DOHH2 (cell line): ENCODE measurements at regions not wholly inside any gene's neighbourhood (a gene's known extent, or its start where the extent isn't known, plus 50 kb on each side); places are given as distances from the start of the nearest gene placed in this dataset.

Experiments
- H3F3A ChIP-seq: fragments of 200-600 bp; sonication (generic), shearing (Covaris generic); 2 replicates; pipeline ENCODE4 v1.6.0; 2016; ENCODE audit warnings: antibody characterized with exemption, mild to moderate bottlenecking; ENCODE audit not compliant: control insufficient read depth, insufficient read depth
- H3K27ac ChIP-seq: fragments of 200-600 bp; sonication (generic); 2 replicates; pipeline ENCODE4 v1.5.1; 2014; ENCODE audit warnings: low read depth, mild to moderate bottlenecking, low read length, moderate library complexity
- H3K27me3 ChIP-seq: fragments of 200-600 bp; sonication (generic); 2 replicates; pipeline ENCODE4 v1.6.1; 2014; ENCODE audit warnings: mild to moderate bottlenecking, low read length, mixed read lengths; ENCODE audit not compliant: control insufficient read depth
- H3K36me3 ChIP-seq: fragments of 200-600 bp; sonication (generic); 2 replicates; pipeline ENCODE4 v1.6.1; 2014; ENCODE audit warnings: mild to moderate bottlenecking, low read length, moderate library complexity, mixed read lengths; ENCODE audit not compliant: control insufficient read depth
- H3K4me1 ChIP-seq: fragments of 200-600 bp; sonication (generic); 2 replicates; pipeline ENCODE4 v1.6.1; 2014; ENCODE audit warnings: mild to moderate bottlenecking, low read length, mixed read lengths; ENCODE audit not compliant: control insufficient read depth
- H3K4me2 ChIP-seq: fragments of 200-600 bp; sonication (generic); 2 replicates; pipeline ENCODE4 v1.6.0; 2014; ENCODE audit warnings: mild to moderate bottlenecking, low read length, moderate library complexity
- H3K4me3 ChIP-seq: fragments of 200-600 bp; sonication (generic); 2 replicates; pipeline ENCODE4 v1.5.1; 2014; ENCODE audit warnings: mild to moderate bottlenecking, low read length, mixed read lengths
- H3K79me2 ChIP-seq: fragments of 200-600 bp; sonication (generic); 2 replicates; pipeline ENCODE4 v1.6.1; 2014; ENCODE audit warnings: mild to moderate bottlenecking, low read length, mixed read lengths; ENCODE audit not compliant: control insufficient read depth
- H3K9me2 ChIP-seq: fragments of 200-600 bp; sonication (generic); replicated peaks from 2 replicates; pipeline ENCODE4 v1.6.1; 2014; ENCODE audit warnings: mild to moderate bottlenecking, low read length, mixed read lengths; ENCODE audit not compliant: control insufficient read depth
- H3K9me3 ChIP-seq: fragments of 200-600 bp; sonication (generic); 2 replicates; pipeline ENCODE4 v1.6.1; 2014; ENCODE audit warnings: antibody characterized with exemption, low read length, mixed read lengths; ENCODE audit not compliant: control insufficient read depth, insufficient read depth
- H4K20me1 ChIP-seq: fragments of 200-600 bp; sonication (generic); 2 replicates; pipeline ENCODE4 v1.6.0; 2014; ENCODE audit warnings: low read depth, mild to moderate bottlenecking, antibody characterized with exemption, low read length, moderate library complexity; ENCODE audit not compliant: control insufficient read depth, insufficient read depth
- CTCF ChIP-seq: fragments of 200-600 bp; sonication (generic); IDR thresholded peaks from one replicate; pipeline ENCODE4 v1.5.1; 2014; ENCODE audit warnings: antibody characterized with exemption, mild to moderate bottlenecking, low read depth, low read length; ENCODE audit not compliant: poor library complexity, severe bottlenecking
- EZH2phosphoT487 ChIP-seq: fragments of 200-600 bp; sonication (generic); IDR thresholded peaks from 2 replicates; pipeline ENCODE4 v1.6.1; 2017; ENCODE audit warnings: borderline replicate concordance, mild to moderate bottlenecking, antibody characterized with exemption, low read length, moderate library complexity, mixed read lengths

- H3F3A ChIP-seq: no peaks in the 10 kb centered on the region
- H3K4me1 ChIP-seq: no peaks in the 10 kb centered on the region
- H3K79me2 ChIP-seq: no peaks in the 10 kb centered on the region
- no peaks in the 10 kb centered on the region for H3K36me3 ChIP-seq
- TF ChIP-seq CTCF (no peak), EZH2phosphoT487 (no peak)
- H3K4me2 ChIP-seq: no peak overlapping the region
- no peaks in the 10 kb centered on the region for H3K27me3 ChIP-seq
- no peak overlapping the region for H3K4me3 ChIP-seq
- no peaks in the 10 kb centered on the region for H4K20me1 ChIP-seq
- no peak overlapping the region for H3K27ac ChIP-seq
- no peaks in the 10 kb centered on the region for H3K9me2 ChIP-seq
- H3K9me3 ChIP-seq: no peaks in the 10 kb centered on the region
Measured at GRCh38 chr3:21132896-21133295, 618.1 kb downstream of the ZNF385D start.

- H3K27ac ChIP-seq: no peak overlapping the region
- TF ChIP-seq CTCF (no peak), EZH2phosphoT487 (no peak)
- no peak overlapping the region for H3K4me2 ChIP-seq
Measured at GRCh38 chr3:21120826-21121225, 630.2 kb downstream of the ZNF385D start.

GRCh38 chr3:21117370-21117769, 633.6 kb downstream of the ZNF385D start:
- no peak for TF ChIP-seq EZH2phosphoT487
- TF ChIP-seq CTCF: no peak

More at GRCh38 chr3:21120826-21121225, 630.2 kb downstream of the ZNF385D start:
- Histone ChIP-seq H3K36me3 (no peaks in the 10 kb centered on the region), H3F3A (no peaks in the 10 kb centered on the region), H3K9me2 (no peaks in the 10 kb centered on the region), H3K79me2 (no peaks in the 10 kb centered on the region), H3K27me3 (no peaks in the 10 kb centered on the region), H3K4me3 (no peak overlapping the region), H3K4me1 (no peaks in the 10 kb centered on the region), H4K20me1 (no peaks in the 10 kb centered on the region), H3K9me3 (no peaks in the 10 kb centered on the region; the same call in 1 of the 2 replicates)

More at GRCh38 chr3:21117370-21117769, 633.6 kb downstream of the ZNF385D start:
- Histone ChIP-seq H3K4me3 (no peak overlapping the region), H3K36me3 (no peaks in the 10 kb centered on the region), H3K79me2 (no peaks in the 10 kb centered on the region), H3K27ac (no peak overlapping the region), H3F3A (no peaks in the 10 kb centered on the region), H3K4me1 (no peaks in the 10 kb centered on the region), H3K4me2 (no peak overlapping the region), H3K9me3 (no peaks in the 10 kb centered on the region), H3K9me2 (no peaks in the 10 kb centered on the region), H3K27me3 (no peaks in the 10 kb centered on the region), H4K20me1 (no peaks in the 10 kb centered on the region)
